Subcutaneous abdominal adipose tissue (tissue), 5 donors: ENCODE measurements at regions not wholly inside any gene's neighbourhood (a gene's known extent, or its start where the extent isn't known, plus 50 kb on each side); places are given as distances from the start of the nearest gene placed in this dataset.

ENCODE experiments used
- H3K27ac ChIP-seq: one replicate; pipeline ENCODE4 v1.7.0; 2013; ENCODE audit warnings: low read depth, mild to moderate bottlenecking, inconsistent platforms, low read length, moderate library complexity
- H3K27me3 ChIP-seq, 5 donors: one replicate each; pipeline ENCODE4 v1.7.0; 2013; ENCODE audit warnings: low read length in 5 of 5, inconsistent platforms in 1 of 5; ENCODE audit not compliant: control insufficient read depth in 5 of 5, insufficient read depth in 4 of 5
- H3K36me3 ChIP-seq, 5 donors: one replicate each; pipeline ENCODE4 v1.7.0; 2013; ENCODE audit warnings: low read length in 5 of 5; ENCODE audit not compliant: control insufficient read depth in 5 of 5, insufficient read depth in 5 of 5
- H3K4me1 ChIP-seq, 5 donors: one replicate each; pipeline ENCODE4 v1.7.0; 2013; ENCODE audit warnings: low read length in 5 of 5, mild to moderate bottlenecking in 3 of 5, moderate library complexity in 1 of 5; ENCODE audit not compliant: control insufficient read depth in 5 of 5, insufficient read depth in 5 of 5
- H3K4me3 ChIP-seq, 5 donors: one replicate each; pipeline ENCODE4 v1.7.0; 2013; ENCODE audit warnings: low read length in 5 of 5, low read depth in 1 of 5
- H3K9ac ChIP-seq, 5 donors: one replicate each; pipeline ENCODE4 v1.7.0; 2013; ENCODE audit warnings: low read length in 5 of 5, mild to moderate bottlenecking in 4 of 5, moderate library complexity in 3 of 5
- H3K9me3 ChIP-seq, 5 donors: one replicate each; pipeline ENCODE4 v1.7.0; 2013; ENCODE audit warnings: low read length in 5 of 5; ENCODE audit not compliant: control insufficient read depth in 5 of 5
- donor health status: healthy.
- donor health status: healthy.
- donor health status: healthy.
- donor health status: healthy.
- donor health status: healthy.

DNA sequence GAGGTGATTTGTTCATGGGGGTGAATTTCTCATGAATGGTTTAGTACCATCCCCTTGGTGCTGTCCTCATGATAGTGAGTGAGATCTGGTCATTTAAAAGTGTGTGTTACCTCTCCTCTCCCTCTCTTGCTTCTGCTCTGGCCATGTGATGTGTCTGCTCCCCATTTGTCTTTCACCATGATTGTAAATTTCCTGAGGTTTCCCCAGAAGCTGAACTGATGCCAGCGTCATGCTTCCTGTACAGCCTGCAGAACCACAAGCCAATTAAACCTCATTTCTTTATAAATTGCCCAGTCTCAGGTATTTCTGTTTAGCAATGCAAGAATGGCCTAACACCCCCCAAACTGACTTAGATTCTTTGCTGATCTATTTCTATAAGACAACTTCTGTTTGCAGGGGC, 249.4 kb upstream of the B3GALT2 start:
- H3K27ac ChIP-seq: no peak overlapping the region
- peaks cover 2 to 16% (median 9%) of the 10 kb centered on the region in 5 donors for H3K9me3 ChIP-seq

DNA sequence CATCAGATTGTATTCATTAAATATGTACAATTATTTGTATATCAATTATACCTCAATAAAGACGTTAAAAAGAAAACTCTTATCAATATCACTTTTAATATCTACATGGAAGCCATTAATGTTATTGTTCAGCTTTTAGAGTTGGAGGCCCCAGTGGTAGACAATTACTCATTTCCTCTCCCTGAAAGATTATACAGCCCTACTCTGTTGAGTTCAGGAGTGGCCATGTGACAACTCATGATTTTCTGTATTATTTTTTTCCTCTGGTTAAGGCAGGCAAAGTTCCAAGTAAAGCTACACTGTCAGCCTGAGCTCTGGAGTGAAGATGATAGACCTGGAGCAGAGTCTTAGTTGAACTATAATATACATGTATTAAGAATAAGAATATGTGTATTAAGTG, 247.9 kb upstream of the B3GALT2 start:
- Histone ChIP-seq H3K4me3 (no peak overlapping the region), H3K4me1 (no peaks in the 10 kb centered on the region), H3K9ac (no peak overlapping the region), H3K9me3 (peaks cover 2 to 16% (median 9%) of the 10 kb centered on the region in 5 donors), H3K27me3 (no peaks in the 10 kb centered on the region), H3K36me3 (no peaks in the 10 kb centered on the region), H3K27ac (no peak overlapping the region)

More for the DNA sequence above, 249.4 kb upstream of the B3GALT2 start:
- no peaks in the 10 kb centered on the region for H3K4me1 ChIP-seq
- no peak overlapping the region for H3K9ac ChIP-seq
- H3K27me3 ChIP-seq: no peaks in the 10 kb centered on the region
- no peak overlapping the region for H3K4me3 ChIP-seq
- H3K36me3 ChIP-seq: no peaks in the 10 kb centered on the region

DNA sequence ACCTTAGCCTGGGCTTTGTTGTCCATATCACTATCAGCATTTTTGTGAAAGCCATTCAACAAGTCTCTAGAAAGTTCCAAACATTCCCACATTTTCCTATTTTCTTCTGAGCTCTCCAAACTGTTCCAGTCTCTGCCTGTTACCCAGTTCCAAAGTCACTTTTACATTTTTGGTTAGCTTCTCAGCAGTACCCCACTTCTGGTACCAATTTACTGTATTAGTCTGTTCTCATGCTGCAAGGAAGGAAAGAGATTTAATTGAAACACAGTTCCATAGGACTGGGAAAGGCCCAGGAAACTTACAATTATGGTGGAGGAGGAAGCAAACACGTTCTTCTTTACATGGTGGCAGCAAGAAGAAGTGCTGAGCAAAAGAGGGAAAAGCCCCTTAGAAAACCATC, 247.2 kb upstream of the B3GALT2 start:
- Histone ChIP-seq H3K4me3 (no peak overlapping the region), H3K9ac (no peak overlapping the region), H3K36me3 (no peaks in the 10 kb centered on the region), H3K9me3 (peaks cover 2 to 16% (median 9%) of the 10 kb centered on the region in 5 donors), H3K4me1 (no peaks in the 10 kb centered on the region), H3K27me3 (no peaks in the 10 kb centered on the region), H3K27ac (no peak overlapping the region)

DNA sequence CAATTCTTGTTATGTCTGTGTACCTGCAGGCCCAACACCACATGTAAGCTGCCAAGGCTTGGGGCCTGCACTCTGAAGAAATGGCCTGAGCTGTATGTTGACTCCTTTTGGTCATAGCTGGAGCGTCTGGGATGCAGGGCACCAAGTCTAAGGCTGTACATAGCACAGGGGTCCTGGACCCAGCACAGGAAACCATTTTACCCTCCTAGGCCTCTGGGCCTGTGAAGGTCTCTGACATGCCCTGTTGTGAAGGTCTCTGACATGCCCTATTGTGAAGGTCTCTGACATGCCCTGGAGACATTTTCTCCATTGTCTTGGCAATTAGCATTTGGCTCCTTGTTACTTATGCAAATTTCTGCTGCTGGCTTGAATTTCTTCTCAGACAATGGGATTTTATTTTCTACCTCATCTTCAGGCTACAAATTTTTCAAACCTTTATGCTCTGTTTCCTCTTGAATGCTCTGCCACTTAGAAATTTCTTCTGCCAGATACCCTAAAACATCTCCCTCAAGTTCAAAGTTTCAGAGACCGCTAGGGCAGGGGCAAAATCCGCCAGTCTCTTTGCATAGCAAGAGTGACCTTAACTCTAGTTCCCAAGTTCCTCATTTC, 246.7 kb upstream of the B3GALT2 start:
- H3K4me1 ChIP-seq: no peaks in the 10 kb centered on the region
- H3K27me3 ChIP-seq: no peaks in the 10 kb centered on the region
- peak overlapping the region in 1 of 5 donors; percentile 21 for H3K4me3 ChIP-seq
- H3K9ac ChIP-seq: no peak overlapping the region
- H3K36me3 ChIP-seq: no peaks in the 10 kb centered on the region
- H3K9me3 ChIP-seq: peaks cover 2 to 16% (median 9%) of the 10 kb centered on the region in 5 donors
- H3K27ac ChIP-seq: no peak overlapping the region

DNA sequence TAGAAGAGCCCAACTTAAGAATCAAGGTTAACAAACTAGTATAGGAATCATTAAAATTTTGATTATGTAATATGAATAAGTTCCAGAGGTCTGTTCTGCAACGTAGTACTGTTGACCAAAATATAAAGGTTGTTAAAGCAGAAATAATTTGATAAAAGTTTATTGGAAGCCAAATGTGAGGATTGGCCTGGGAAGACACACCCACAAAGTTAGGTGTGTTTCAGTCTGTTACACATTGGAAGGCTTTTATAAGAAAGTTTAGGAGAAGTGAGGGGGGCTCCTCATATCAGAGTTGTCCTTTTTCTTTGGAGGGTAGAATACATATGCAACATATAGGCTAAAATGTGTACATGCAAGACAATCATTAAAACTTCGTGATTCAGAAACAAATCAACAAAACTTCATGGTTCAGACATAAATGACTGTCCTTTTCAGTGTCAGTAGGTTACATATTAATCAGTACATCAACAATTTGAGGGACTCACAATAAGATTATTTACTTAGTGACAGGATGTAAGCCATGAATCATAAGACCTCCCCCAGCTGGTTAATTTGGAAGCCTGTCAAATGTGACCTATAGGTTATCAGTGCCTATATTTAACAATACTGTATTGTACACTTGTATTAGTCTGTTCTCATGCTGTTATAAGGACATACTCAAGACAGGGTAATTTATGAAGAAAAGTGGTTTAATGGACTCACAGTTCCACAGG, 245.0 kb upstream of the B3GALT2 start:
- H3K4me1 ChIP-seq: no peaks in the 10 kb centered on the region
- no peak overlapping the region for H3K27ac ChIP-seq
- H3K4me3 ChIP-seq: no peak overlapping the region
- no peaks in the 10 kb centered on the region for H3K27me3 ChIP-seq
- H3K36me3 ChIP-seq: no peaks in the 10 kb centered on the region
- H3K9me3 ChIP-seq: peaks cover 2 to 16% (median 9%) of the 10 kb centered on the region in 5 donors
- H3K9ac ChIP-seq: no peak overlapping the region

DNA sequence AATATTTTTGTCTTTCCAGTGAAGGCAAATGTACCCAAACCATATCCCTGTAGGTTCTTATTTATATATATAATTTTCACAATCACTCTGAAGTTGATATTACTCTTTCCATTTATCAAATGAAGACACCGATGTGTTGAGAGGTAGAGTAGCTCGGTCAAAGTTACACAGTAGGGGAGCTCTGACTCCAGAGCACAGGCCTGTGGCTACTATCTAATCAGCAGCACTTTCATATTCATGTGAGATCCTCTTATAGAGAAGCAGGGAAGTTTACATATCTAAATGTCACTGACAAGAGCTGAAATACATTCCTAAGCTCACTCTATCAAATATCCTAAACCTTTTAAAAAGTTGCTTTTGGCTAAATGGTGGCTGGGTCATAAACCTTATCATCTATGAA, 241.1 kb upstream of the B3GALT2 start:
- no peaks in the 10 kb centered on the region for H3K27me3 ChIP-seq
- H3K27ac ChIP-seq: no peak overlapping the region
- no peak overlapping the region for H3K4me3 ChIP-seq
- peaks cover 0 to 3% (median under 1%) of the 10 kb centered on the region in 5 donors for H3K9me3 ChIP-seq
- H3K36me3 ChIP-seq: no peaks in the 10 kb centered on the region
- H3K4me1 ChIP-seq: no peaks in the 10 kb centered on the region
- no peak overlapping the region for H3K9ac ChIP-seq

DNA sequence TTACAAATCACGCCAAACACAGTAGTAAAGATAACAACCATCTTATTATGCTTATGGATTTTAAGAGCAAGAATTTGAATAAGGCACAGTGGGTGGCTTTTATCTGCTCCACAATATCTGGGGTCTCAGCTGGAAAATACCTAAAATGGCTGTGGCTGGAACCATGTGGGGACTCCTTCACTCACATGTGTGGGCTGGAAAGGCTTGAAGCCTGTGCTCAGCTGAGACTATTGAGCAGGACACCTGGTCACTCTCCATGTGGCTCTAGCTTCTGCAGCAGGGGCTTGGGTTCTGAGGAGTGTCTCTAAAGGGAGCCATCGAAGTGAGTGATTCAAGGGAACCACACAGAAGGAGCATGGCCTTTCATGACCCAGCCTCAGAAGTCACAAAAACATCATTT, 239.6 kb upstream of the B3GALT2 start:
- no peak overlapping the region for H3K4me3 ChIP-seq
- H3K9me3 ChIP-seq: no peaks in the 10 kb centered on the region
- no peak overlapping the region for H3K9ac ChIP-seq
- no peaks in the 10 kb centered on the region for H3K36me3 ChIP-seq
- H3K4me1 ChIP-seq: no peaks in the 10 kb centered on the region
- H3K27ac ChIP-seq: no peak overlapping the region
- H3K27me3 ChIP-seq: no peaks in the 10 kb centered on the region

DNA sequence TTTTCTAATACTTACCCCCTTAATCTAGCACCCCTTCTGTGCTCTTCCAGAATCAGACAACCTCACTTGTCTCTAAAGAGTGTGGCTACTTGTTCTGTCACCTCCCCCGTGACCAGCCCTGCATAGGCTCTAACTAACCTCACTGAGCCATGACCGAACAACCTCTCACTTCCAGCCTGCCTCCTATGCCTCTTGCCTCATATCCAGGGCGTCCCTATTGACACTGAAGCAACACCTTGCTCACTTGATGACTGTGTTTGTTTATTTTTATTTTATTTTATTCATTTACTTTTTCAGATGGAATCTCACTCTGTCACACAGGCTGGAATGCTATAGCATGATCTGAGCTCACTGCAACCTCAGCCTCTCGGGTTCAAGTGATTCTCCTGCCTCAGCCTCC, 235.1 kb upstream of the B3GALT2 start:
- Histone ChIP-seq H3K27me3 (no peaks in the 10 kb centered on the region), H3K36me3 (no peaks in the 10 kb centered on the region), H3K4me1 (peaks cover 0 to 11% (median 5%) of the 10 kb centered on the region in 5 donors), H3K4me3 (no peak overlapping the region), H3K9ac (no peak overlapping the region), H3K9me3 (no peaks in the 10 kb centered on the region), H3K27ac (no peak overlapping the region)

DNA sequence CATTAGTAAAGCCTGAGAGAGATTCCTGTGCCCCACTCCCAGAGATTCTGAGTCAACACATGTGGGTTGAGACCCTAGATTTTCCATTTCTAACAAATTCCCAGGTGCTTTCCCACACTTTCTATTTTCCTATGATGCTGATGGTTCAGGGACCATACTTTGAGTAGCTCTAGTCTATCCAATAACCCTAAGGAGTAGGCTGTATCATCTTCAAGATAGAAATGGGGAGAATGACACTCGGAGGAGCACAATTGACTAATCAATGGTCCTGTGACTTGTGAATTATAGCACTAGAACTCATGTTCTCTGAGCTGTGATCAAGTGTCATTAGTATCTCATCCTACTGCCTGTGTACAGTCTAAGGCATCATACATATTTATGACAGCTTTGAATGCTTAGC, 232.9 kb upstream of the B3GALT2 start:
- no peak overlapping the region for H3K4me3 ChIP-seq
- peaks cover 0 to 11% (median 5%) of the 10 kb centered on the region in 5 donors for H3K4me1 ChIP-seq
- H3K36me3 ChIP-seq: no peaks in the 10 kb centered on the region
- H3K9ac ChIP-seq: no peak overlapping the region
- H3K27me3 ChIP-seq: no peaks in the 10 kb centered on the region
- H3K9me3 ChIP-seq: no peaks in the 10 kb centered on the region
- H3K27ac ChIP-seq: no peak overlapping the region

DNA sequence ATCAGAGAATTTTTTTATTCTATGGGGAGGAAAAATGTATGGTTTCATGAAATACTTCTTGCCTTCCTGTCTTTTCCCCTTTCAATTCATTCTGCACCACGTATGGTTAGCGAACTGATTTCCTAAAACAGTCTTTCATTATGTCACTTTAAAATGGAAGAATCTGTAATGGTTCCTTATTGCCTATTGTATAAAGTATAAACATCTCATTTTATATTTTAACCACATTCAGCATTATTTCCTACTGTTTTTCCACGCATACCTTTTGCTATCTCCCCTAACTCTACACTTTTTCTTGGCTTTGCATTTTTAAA, 232.3 kb upstream of the B3GALT2 start:
- Histone ChIP-seq H3K9ac (peak overlapping the region; percentile 12 to 64 (median 45)), H3K9me3 (no peaks in the 10 kb centered on the region), H3K27me3 (no peaks in the 10 kb centered on the region), H3K4me1 (peaks cover 0 to 11% (median 5%) of the 10 kb centered on the region in 5 donors), H3K4me3 (peak overlapping the region; percentile 47 to 80 (median 64)), H3K27ac (no peak overlapping the region), H3K36me3 (no peaks in the 10 kb centered on the region)
